GDM1 (cell line): ENCODE measurements at regions not wholly inside any gene's neighbourhood (a gene's known extent, or its start where the extent isn't known, plus 50 kb on each side); places are given as distances from the start of the nearest gene placed in this dataset.

Experiments
- DNase-seq: peaks from one replicate; lab custom pipeline; 2025; lab: John Stamatoyannopoulos, UW

GRCh38 chr13:84443463-84443862 is 561.2 kb upstream of the SLITRK1 start:
- DNase-seq, result no peak

- DNase-seq, result no peak
Measured at GRCh38 chr13:84439108-84439507, 556.8 kb upstream of the SLITRK1 start.

GRCh38 chr13:84433024-84433423 is 550.8 kb upstream of the SLITRK1 start:
- DNase-seq, result no peak

GRCh38 chr13:84431646-84432045 is 549.4 kb upstream of the SLITRK1 start:
- DNase-seq, result no peak

GRCh38 chr13:84430446-84430845 is 548.2 kb upstream of the SLITRK1 start:
- DNase-seq, result no peak

GRCh38 chr13:84430015-84430414 is 547.7 kb upstream of the SLITRK1 start:
- no peak for DNase-seq

GRCh38 chr13:84418041-84418440 is 535.8 kb upstream of the SLITRK1 start:
- DNase-seq, result no peak

- no peak for DNase-seq
Measured at GRCh38 chr13:84417416-84417815, 535.1 kb upstream of the SLITRK1 start.

- DNase-seq, result no peak
Measured at GRCh38 chr13:84413016-84413415, 530.7 kb upstream of the SLITRK1 start.

- no peak for DNase-seq
Measured at GRCh38 chr13:84405286-84405685, 523.0 kb upstream of the SLITRK1 start.

GRCh38 chr13:84400706-84401105 is 518.4 kb upstream of the SLITRK1 start:
- DNase-seq, result no peak

- DNase-seq, result no peak
Measured at GRCh38 chr13:84399320-84400085, 517.2 kb upstream of the SLITRK1 start.

- DNase-seq, result no peak
Measured at GRCh38 chr13:84393981-84394625, 511.8 kb upstream of the SLITRK1 start.

- DNase-seq, result no peak
Measured at GRCh38 chr13:84380866-84381265, 498.6 kb upstream of the SLITRK1 start.

GRCh38 chr13:84377106-84377505 is 494.8 kb upstream of the SLITRK1 start:
- DNase-seq, result no peak

GRCh38 chr13:84366506-84366905 is 484.2 kb upstream of the SLITRK1 start:
- no peak for DNase-seq

- DNase-seq, result no peak
Measured at GRCh38 chr13:84362777-84363176, 480.5 kb upstream of the SLITRK1 start.

GRCh38 chr13:84360822-84361221 is 478.5 kb upstream of the SLITRK1 start:
- DNase-seq, result no peak

- DNase-seq, result no peak
Measured at GRCh38 chr13:84358601-84359000, 476.3 kb upstream of the SLITRK1 start.

GRCh38 chr13:84352946-84353345 is 470.7 kb upstream of the SLITRK1 start:
- DNase-seq, result no peak

- DNase-seq, result no peak
Measured at GRCh38 chr13:84339456-84339855, 457.2 kb upstream of the SLITRK1 start.

GRCh38 chr13:84332346-84332745 is 450.1 kb upstream of the SLITRK1 start:
- no peak for DNase-seq

- no peak for DNase-seq
Measured at GRCh38 chr13:84315527-84315926, 433.3 kb upstream of the SLITRK1 start.

- no peak for DNase-seq
Measured at GRCh38 chr13:84303035-84303434, 420.8 kb upstream of the SLITRK1 start.
